Mucosa of rectum (tissue), 2 donors: ENCODE measurements at regions not wholly inside any gene's neighbourhood (a gene's known extent, or its start where the extent isn't known, plus 50 kb on each side); places are given as distances from the start of the nearest gene placed in this dataset.

Experiments
- H3K27ac ChIP-seq, 2 donors: one replicate each; pipeline ENCODE4 v1.7.0; 2013; ENCODE audit warnings: inconsistent platforms in 2 of 2, low read depth in 2 of 2, low read length in 2 of 2
- H3K27me3 ChIP-seq, 2 donors: one replicate each; pipeline ENCODE4 v1.7.0; 2013; ENCODE audit warnings: low read length in 2 of 2; ENCODE audit not compliant: control insufficient read depth in 2 of 2, insufficient read depth in 2 of 2
- H3K36me3 ChIP-seq, 2 donors: one replicate each; pipeline ENCODE4 v1.7.0; 2013; ENCODE audit warnings: low read length in 2 of 2; ENCODE audit not compliant: control insufficient read depth in 2 of 2, insufficient read depth in 2 of 2
- H3K4me1 ChIP-seq, 2 donors: one replicate each; pipeline ENCODE4 v1.7.0; 2013; ENCODE audit warnings: low read length in 2 of 2, mild to moderate bottlenecking in 1 of 2; ENCODE audit not compliant: control insufficient read depth in 2 of 2, insufficient read depth in 2 of 2
- H3K4me3 ChIP-seq, 2 donors: one replicate each; pipeline ENCODE4 v1.7.0; 2013; ENCODE audit warnings: low read length in 2 of 2
- H3K9ac ChIP-seq, 2 donors: one replicate each; pipeline ENCODE4 v1.7.0; 2013; ENCODE audit warnings: low read length in 2 of 2, low read depth in 1 of 2, mild to moderate bottlenecking in 1 of 2
- H3K9me3 ChIP-seq, 2 donors: one replicate each; pipeline ENCODE4 v1.7.0; 2013; ENCODE audit warnings: low read length in 2 of 2; ENCODE audit not compliant: control insufficient read depth in 2 of 2
- donor health status: healthy.
- donor health status: Normal muscosa, but diverticular disease.

- no peaks in the 10 kb centered on the region for H3K36me3 ChIP-seq
- no peak overlapping the region for H3K27ac ChIP-seq
- H3K9me3 ChIP-seq, result no peaks in the 10 kb centered on the region
- H3K27me3 ChIP-seq, result no peaks in the 10 kb centered on the region
- no peak overlapping the region for H3K4me3 ChIP-seq
- no peak overlapping the region for H3K9ac ChIP-seq
- H3K4me1 ChIP-seq, result no peaks in the 10 kb centered on the region
These were observed 577.5 kb upstream of the CLINT1 start for GRCh38 chr5:158436271-158437065.

GRCh38 chr5:158435161-158435616 lies 576.2 kb upstream of the CLINT1 start:
- peaks cover 0 to under 1% of the 10 kb centered on the region in 2 donors for H3K9me3 ChIP-seq
- no peak overlapping the region for H3K27ac ChIP-seq
- no peaks in the 10 kb centered on the region for H3K4me1 ChIP-seq
- no peak overlapping the region for H3K9ac ChIP-seq
- H3K4me3 ChIP-seq, result no peak overlapping the region
- no peaks in the 10 kb centered on the region for H3K36me3 ChIP-seq
- no peaks in the 10 kb centered on the region for H3K27me3 ChIP-seq

- no peak overlapping the region for H3K4me3 ChIP-seq
- no peaks in the 10 kb centered on the region for H3K27me3 ChIP-seq
- H3K4me1 ChIP-seq, result no peaks in the 10 kb centered on the region
- H3K9me3 ChIP-seq, result peaks cover 0 to 4% of the 10 kb centered on the region in 2 donors
- H3K27ac ChIP-seq, result no peak overlapping the region
- H3K9ac ChIP-seq, result no peak overlapping the region
- H3K36me3 ChIP-seq, result no peaks in the 10 kb centered on the region
These were observed 575.8 kb upstream of the CLINT1 start for GRCh38 chr5:158434749-158435148.

GRCh38 chr5:158433634-158434033 lies 574.7 kb upstream of the CLINT1 start:
- Histone ChIP-seq H3K4me3 (no peak overlapping the region), H3K36me3 (no peaks in the 10 kb centered on the region), H3K27me3 (no peaks in the 10 kb centered on the region), H3K9ac (no peak overlapping the region), H3K4me1 (no peaks in the 10 kb centered on the region), H3K9me3 (peaks cover 0 to 4% of the 10 kb centered on the region in 2 donors), H3K27ac (no peak overlapping the region)

- Histone ChIP-seq H3K27me3 (no peaks in the 10 kb centered on the region), H3K4me1 (no peaks in the 10 kb centered on the region), H3K4me3 (no peak overlapping the region), H3K9ac (no peak overlapping the region), H3K36me3 (no peaks in the 10 kb centered on the region), H3K9me3 (peaks cover 0 to 4% of the 10 kb centered on the region in 2 donors), H3K27ac (peak overlapping the region; percentile 49 to 59)
These were observed 572.6 kb upstream of the CLINT1 start for GRCh38 chr5:158431369-158432029.

GRCh38 chr5:158430798-158431167 lies 571.8 kb upstream of the CLINT1 start:
- H3K27ac ChIP-seq, result peak overlapping the region; percentile 32 to 49
- no peaks in the 10 kb centered on the region for H3K27me3 ChIP-seq
- H3K4me3 ChIP-seq, result no peak overlapping the region
- no peaks in the 10 kb centered on the region for H3K4me1 ChIP-seq
- no peak overlapping the region for H3K9ac ChIP-seq
- peaks cover 0 to 4% of the 10 kb centered on the region in 2 donors for H3K9me3 ChIP-seq
- no peaks in the 10 kb centered on the region for H3K36me3 ChIP-seq

GRCh38 chr5:158430166-158430797 lies 571.3 kb upstream of the CLINT1 start:
- Histone ChIP-seq H3K27ac (peak overlapping the region; percentile 36 to 45), H3K9me3 (peaks cover 0 to 4% of the 10 kb centered on the region in 2 donors), H3K9ac (no peak overlapping the region), H3K27me3 (no peaks in the 10 kb centered on the region), H3K4me3 (no peak overlapping the region), H3K4me1 (no peaks in the 10 kb centered on the region), H3K36me3 (no peaks in the 10 kb centered on the region)

- peak overlapping the region in 1 of 2 donors; percentile 36 for H3K27ac ChIP-seq
- peaks cover 0 to 4% of the 10 kb centered on the region in 2 donors for H3K9me3 ChIP-seq
- H3K4me3 ChIP-seq, result no peak overlapping the region
- no peak overlapping the region for H3K9ac ChIP-seq
- no peaks in the 10 kb centered on the region for H3K4me1 ChIP-seq
- no peaks in the 10 kb centered on the region for H3K27me3 ChIP-seq
- no peaks in the 10 kb centered on the region for H3K36me3 ChIP-seq
These were observed 570.6 kb upstream of the CLINT1 start for GRCh38 chr5:158429564-158429963.

GRCh38 chr5:158423623-158424200 lies 564.8 kb upstream of the CLINT1 start:
- no peak overlapping the region for H3K27ac ChIP-seq
- no peaks in the 10 kb centered on the region for H3K27me3 ChIP-seq
- no peaks in the 10 kb centered on the region for H3K36me3 ChIP-seq

More at GRCh38 chr5:158423623-158424200, 564.8 kb upstream of the CLINT1 start:
- Histone ChIP-seq H3K9me3 (no peaks in the 10 kb centered on the region), H3K9ac (no peak overlapping the region), H3K4me1 (no peaks in the 10 kb centered on the region), H3K4me3 (no peak overlapping the region)
